B cell (primary cell): ENCODE measurements at regions not wholly inside any gene's neighbourhood (a gene's known extent, or its start where the extent isn't known, plus 50 kb on each side); places are given as distances from the start of the nearest gene placed in this dataset.

Source experiments
- EZH2 ChIP-seq: IDR thresholded peaks from 2 replicates; pipeline ENCODE4 v1.6.1; 2012; ENCODE audit warnings: borderline replicate concordance, low read depth, mild to moderate bottlenecking, moderate library complexity, low read length; ENCODE audit not compliant: insufficient read depth, poor library complexity, severe bottlenecking
- TF ChIP-seq, protein P1 (sequence below): fragments of 200-600 bp; IDR thresholded peaks from one replicate; pipeline ENCODE4 v1.8.0; 2022; ENCODE audit warnings: antibody characterized with exemption, mild to moderate bottlenecking

DNA sequence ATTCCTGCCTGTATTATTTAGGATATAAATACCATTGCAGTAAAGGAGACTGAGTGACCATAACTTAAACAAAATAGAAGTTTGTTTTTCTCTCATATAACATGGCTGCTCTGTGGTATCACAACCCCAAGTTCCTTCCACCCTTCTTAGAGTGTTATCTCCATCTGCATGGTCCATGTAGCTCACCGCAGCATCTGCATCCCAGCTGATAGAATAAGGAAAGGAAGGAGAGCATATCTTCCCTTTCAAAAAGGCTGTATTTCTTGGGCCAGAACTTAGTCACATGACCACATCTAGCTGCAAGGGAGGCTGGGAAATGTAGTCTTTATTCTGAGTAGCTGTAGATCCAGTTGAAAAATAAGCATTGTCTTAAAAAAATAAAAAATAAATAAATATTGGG, 184.8 kb upstream of the NUDT4 start:
- TF ChIP-seq, protein P1, sequence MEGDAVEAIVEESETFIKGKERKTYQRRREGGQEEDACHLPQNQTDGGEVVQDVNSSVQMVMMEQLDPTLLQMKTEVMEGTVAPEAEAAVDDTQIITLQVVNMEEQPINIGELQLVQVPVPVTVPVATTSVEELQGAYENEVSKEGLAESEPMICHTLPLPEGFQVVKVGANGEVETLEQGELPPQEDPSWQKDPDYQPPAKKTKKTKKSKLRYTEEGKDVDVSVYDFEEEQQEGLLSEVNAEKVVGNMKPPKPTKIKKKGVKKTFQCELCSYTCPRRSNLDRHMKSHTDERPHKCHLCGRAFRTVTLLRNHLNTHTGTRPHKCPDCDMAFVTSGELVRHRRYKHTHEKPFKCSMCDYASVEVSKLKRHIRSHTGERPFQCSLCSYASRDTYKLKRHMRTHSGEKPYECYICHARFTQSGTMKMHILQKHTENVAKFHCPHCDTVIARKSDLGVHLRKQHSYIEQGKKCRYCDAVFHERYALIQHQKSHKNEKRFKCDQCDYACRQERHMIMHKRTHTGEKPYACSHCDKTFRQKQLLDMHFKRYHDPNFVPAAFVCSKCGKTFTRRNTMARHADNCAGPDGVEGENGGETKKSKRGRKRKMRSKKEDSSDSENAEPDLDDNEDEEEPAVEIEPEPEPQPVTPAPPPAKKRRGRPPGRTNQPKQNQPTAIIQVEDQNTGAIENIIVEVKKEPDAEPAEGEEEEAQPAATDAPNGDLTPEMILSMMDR, result no peak
- TF ChIP-seq EZH2, result no peak
